ENCODE measurements at regions not wholly inside any gene's neighbourhood (a gene's known extent, or its start where the extent isn't known, plus 50 kb on each side); places are given as distances from the start of the nearest gene placed in this dataset.

- intact Hi-C loops (cut with DNase I): no loop called here
- Histone ChIP-seq H3K36me3 (no peaks in the 10 kb centered on the region), H3K4me1 (no peaks in the 10 kb centered on the region), H3K4me3 (no peak overlapping the region), H3K27me3 (no peaks in the 10 kb centered on the region), H3K9me3 (peaks cover 0 to under 1% (median 0%) of the 10 kb centered on the region in 4 donors), H3K27ac (no peak overlapping the region)
- DNase-seq: no peak
- WGBS, 2 donors: 86% methylated on average over 1 of the region's 1 CpG
- TF ChIP-seq POLR2A (IDR thresholded peaks at IDR 0.05) (no peak), EP300 (IDR thresholded peaks at IDR 0.05) (no peak), CTCF (IDR thresholded peaks at IDR 0.05) (no peak), POLR2AphosphoS5 (IDR thresholded peaks at IDR 0.05) (no peak)
These were observed 170.4 kb downstream of the PTPRC start for GRCh38 chr1:198809247-198809646.

GRCh38 chr1:198811449-198811848 is 172.6 kb downstream of the PTPRC start:
- H3K9me3 ChIP-seq: peaks cover 0 to 3% (median 0%) of the 10 kb centered on the region in 4 donors
- H3K27ac ChIP-seq: no peak overlapping the region
- no peaks in the 10 kb centered on the region for H3K4me1 ChIP-seq
- no peaks in the 10 kb centered on the region for H3K36me3 ChIP-seq
- no peak for DNase-seq
- H3K27me3 ChIP-seq: no peaks in the 10 kb centered on the region
- WGBS, 2 donors: 79 to 87% methylated on average over 3 of the region's 3 CpGs
- intact Hi-C loops (cut with DNase I): no loop called here
- TF ChIP-seq CTCF (IDR thresholded peaks at IDR 0.05) (no peak), POLR2AphosphoS5 (IDR thresholded peaks at IDR 0.05) (no peak), POLR2A (IDR thresholded peaks at IDR 0.05) (no peak), EP300 (IDR thresholded peaks at IDR 0.05) (no peak)
- no peak overlapping the region for H3K4me3 ChIP-seq

GRCh38 chr1:198823626-198824025 is 184.8 kb downstream of the PTPRC start:
- H3K36me3 ChIP-seq: no peaks in the 10 kb centered on the region
- TF ChIP-seq EP300 (IDR thresholded peaks at IDR 0.05): no peak
- no peak for TF ChIP-seq POLR2AphosphoS5 (IDR thresholded peaks at IDR 0.05)
- no peak for TF ChIP-seq CTCF (IDR thresholded peaks at IDR 0.05)
- TF ChIP-seq POLR2A (IDR thresholded peaks at IDR 0.05): no peak
- no peaks in the 10 kb centered on the region for H3K4me1 ChIP-seq
- no peak overlapping the region for H3K27ac ChIP-seq
- no peaks in the 10 kb centered on the region for H3K9me3 ChIP-seq
- WGBS, 2 donors: 78 to 84% methylated on average over 1 of the region's 1 CpG
- H3K27me3 ChIP-seq: no peaks in the 10 kb centered on the region
- intact Hi-C loops (cut with DNase I): no loop called here
- no peak for DNase-seq
- H3K4me3 ChIP-seq: no peak overlapping the region

GRCh38 chr1:198825254-198825653 is 186.4 kb downstream of the PTPRC start:
- Histone ChIP-seq H3K27ac (no peak overlapping the region), H3K4me1 (no peaks in the 10 kb centered on the region), H3K4me3 (no peak overlapping the region), H3K9me3 (no peaks in the 10 kb centered on the region), H3K27me3 (no peaks in the 10 kb centered on the region), H3K36me3 (no peaks in the 10 kb centered on the region)
- no peak for DNase-seq
- WGBS, 2 donors: 20 to 64% methylated on average over 1 of the region's 1 CpG
- TF ChIP-seq CTCF (IDR thresholded peaks at IDR 0.05) (no peak), POLR2AphosphoS5 (IDR thresholded peaks at IDR 0.05) (no peak), POLR2A (IDR thresholded peaks at IDR 0.05) (no peak), EP300 (IDR thresholded peaks at IDR 0.05) (no peak)
- intact Hi-C loops (cut with DNase I): no loop called here

- WGBS, 2 donors: 87 to 90% methylated on average over 2 of the region's 2 CpGs
- Histone ChIP-seq H3K4me1 (no peaks in the 10 kb centered on the region), H3K36me3 (no peaks in the 10 kb centered on the region), H3K27me3 (no peaks in the 10 kb centered on the region), H3K9me3 (no peaks in the 10 kb centered on the region), H3K27ac (no peak overlapping the region), H3K4me3 (no peak overlapping the region)
- TF ChIP-seq POLR2AphosphoS5 (IDR thresholded peaks at IDR 0.05) (no peak), EP300 (IDR thresholded peaks at IDR 0.05) (no peak), POLR2A (IDR thresholded peaks at IDR 0.05) (no peak), CTCF (IDR thresholded peaks at IDR 0.05) (no peak)
- no peak for DNase-seq
- intact Hi-C loops (cut with DNase I): no loop called here
These were observed 190.5 kb downstream of the PTPRC start for GRCh38 chr1:198829356-198829755.

Measured in sigmoid colon (tissue), 6 donors.